ENCODE measurements at regions not wholly inside any gene's neighbourhood (a gene's known extent, or its start where the extent isn't known, plus 50 kb on each side); places are given as distances from the start of the nearest gene placed in this dataset.

DNA sequence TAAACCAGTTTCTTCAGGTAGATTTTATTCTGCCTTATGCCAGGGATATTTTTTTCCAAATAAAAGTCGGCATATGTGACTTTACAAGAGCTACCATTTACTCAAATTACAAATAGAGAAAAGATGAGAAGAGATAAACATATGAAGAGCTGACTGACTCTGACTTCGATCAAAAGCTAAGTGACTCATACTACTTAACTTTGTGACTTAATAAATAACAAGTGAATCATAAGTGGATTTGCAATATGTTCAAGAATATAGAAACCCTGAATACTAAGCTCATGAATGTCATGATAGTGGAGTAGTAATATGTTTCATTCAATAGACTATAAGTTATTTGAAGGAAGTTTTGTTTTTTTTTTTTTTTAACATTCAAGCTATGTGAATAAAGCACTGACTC is 130.5 kb upstream of the ANO3 start:
- TF ChIP-seq, protein P1, sequence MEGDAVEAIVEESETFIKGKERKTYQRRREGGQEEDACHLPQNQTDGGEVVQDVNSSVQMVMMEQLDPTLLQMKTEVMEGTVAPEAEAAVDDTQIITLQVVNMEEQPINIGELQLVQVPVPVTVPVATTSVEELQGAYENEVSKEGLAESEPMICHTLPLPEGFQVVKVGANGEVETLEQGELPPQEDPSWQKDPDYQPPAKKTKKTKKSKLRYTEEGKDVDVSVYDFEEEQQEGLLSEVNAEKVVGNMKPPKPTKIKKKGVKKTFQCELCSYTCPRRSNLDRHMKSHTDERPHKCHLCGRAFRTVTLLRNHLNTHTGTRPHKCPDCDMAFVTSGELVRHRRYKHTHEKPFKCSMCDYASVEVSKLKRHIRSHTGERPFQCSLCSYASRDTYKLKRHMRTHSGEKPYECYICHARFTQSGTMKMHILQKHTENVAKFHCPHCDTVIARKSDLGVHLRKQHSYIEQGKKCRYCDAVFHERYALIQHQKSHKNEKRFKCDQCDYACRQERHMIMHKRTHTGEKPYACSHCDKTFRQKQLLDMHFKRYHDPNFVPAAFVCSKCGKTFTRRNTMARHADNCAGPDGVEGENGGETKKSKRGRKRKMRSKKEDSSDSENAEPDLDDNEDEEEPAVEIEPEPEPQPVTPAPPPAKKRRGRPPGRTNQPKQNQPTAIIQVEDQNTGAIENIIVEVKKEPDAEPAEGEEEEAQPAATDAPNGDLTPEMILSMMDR (IDR thresholded peaks at IDR 0.05) = no peak
- TF ChIP-seq EP300 (IDR thresholded peaks at IDR 0.05) = no peak
- TF ChIP-seq POLR2AphosphoS5 (IDR thresholded peaks at IDR 0.05) = no peak
- no peak for TF ChIP-seq POLR2A (IDR thresholded peaks at IDR 0.05; ENCODE audit: low read depth)
- WGBS = 60% methylated on average over 2 of the region's 2 CpGs
- Histone ChIP-seq H3K4me3 (no peak overlapping the region), H3K9me3 (no peaks in the 10 kb centered on the region), H3K27me3 (no peaks in the 10 kb centered on the region), H3K27ac (replicated peaks in 1 of 4) (no peak overlapping the region), H3K4me1 (no peaks in the 10 kb centered on the region), H3K36me3 (no peaks in the 10 kb centered on the region)
- intact Hi-C loops (cut with DNase I) = no loop called here
- no peak for DNase-seq (ENCODE audit: extremely low spot score)

DNA sequence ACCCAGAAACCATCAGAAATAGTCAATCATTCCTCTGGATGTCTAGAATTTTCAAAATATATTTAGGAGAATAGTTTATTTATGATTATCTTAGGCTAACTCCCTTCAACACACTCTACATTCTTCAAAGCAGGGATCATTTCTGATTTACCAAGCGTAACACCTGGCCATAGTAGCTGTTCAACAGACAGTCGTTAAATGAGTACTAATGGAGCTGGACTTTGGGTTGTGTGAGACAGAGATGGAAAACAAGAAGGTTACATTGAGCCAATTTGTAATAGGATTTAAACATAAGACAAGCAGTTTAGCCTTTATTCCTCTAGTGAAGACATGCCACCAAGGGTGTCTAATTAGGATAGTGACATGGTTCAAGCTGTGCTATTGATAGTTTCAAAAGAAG is 129.2 kb upstream of the ANO3 start:
- Histone ChIP-seq H3K4me3 (no peak overlapping the region), H3K4me1 (no peaks in the 10 kb centered on the region), H3K9me3 (no peaks in the 10 kb centered on the region), H3K27ac (replicated peaks in 1 of 4) (no peak overlapping the region), H3K27me3 (no peaks in the 10 kb centered on the region), H3K36me3 (no peaks in the 10 kb centered on the region)
- intact Hi-C loops (cut with DNase I) = no loop called here
- DNase-seq (ENCODE audit: extremely low spot score) = no peak
- WGBS = 95% methylated on average over 2 of the region's 2 CpGs
- TF ChIP-seq POLR2AphosphoS5 (IDR thresholded peaks at IDR 0.05) (no peak), EP300 (IDR thresholded peaks at IDR 0.05) (no peak), POLR2A (IDR thresholded peaks at IDR 0.05; ENCODE audit: low read depth) (no peak)
- TF ChIP-seq, protein P1 (IDR thresholded peaks at IDR 0.05) = no peak

DNA sequence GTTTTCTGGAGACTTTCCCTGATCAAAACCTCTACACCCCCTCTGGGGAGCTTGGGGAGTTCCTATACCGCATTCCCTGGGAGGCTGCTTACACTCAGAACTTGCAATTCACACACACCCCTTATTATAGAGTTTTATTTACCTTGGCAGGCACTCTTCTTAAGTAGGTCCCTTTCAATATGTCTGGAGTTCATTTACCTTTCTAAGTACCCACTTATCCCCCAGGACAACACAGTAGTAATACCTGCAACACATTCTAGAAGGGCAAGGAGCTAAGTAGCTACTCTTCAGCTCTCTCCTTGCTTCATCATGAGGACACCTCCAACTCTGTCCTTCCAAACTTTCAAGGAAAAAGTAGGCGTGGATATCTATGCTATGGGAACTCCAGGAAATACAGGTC is 127.8 kb upstream of the ANO3 start:
- TF ChIP-seq, protein P1 (IDR thresholded peaks at IDR 0.05) = no peak
- TF ChIP-seq EP300 (IDR thresholded peaks at IDR 0.05) (no peak), POLR2AphosphoS5 (IDR thresholded peaks at IDR 0.05) (no peak), POLR2A (IDR thresholded peaks at IDR 0.05; ENCODE audit: low read depth) (no peak)
- intact Hi-C loops (cut with DNase I) = no loop called here

DNA sequence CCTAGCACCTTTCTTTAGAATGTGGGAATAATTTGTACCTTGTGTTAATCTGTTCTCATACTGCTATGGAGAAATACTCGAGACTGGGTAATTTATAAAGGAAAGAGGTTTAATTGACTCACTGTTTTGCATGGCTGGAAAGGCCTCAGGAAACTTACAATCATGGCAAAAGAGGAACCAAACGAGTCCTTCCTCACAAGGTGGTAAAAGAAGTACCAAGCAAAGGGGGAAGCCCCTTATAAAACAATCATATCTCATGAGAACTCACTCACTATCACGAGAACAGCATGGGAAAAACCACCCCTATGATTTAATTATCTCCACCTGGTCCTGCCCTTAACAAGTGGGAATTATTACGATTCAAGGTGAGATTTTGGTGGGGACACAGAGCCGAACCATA is 127.1 kb upstream of the ANO3 start:
- no peaks in the 10 kb centered on the region for H3K27me3 ChIP-seq
- intact Hi-C loops (cut with DNase I) = no loop called here
- H3K27ac ChIP-seq (replicated peaks in 1 of 4) = no peak overlapping the region
- TF ChIP-seq POLR2A (IDR thresholded peaks at IDR 0.05; ENCODE audit: low read depth) (no peak), POLR2AphosphoS5 (IDR thresholded peaks at IDR 0.05) (no peak), EP300 (IDR thresholded peaks at IDR 0.05) (no peak)
- TF ChIP-seq, protein P1 (IDR thresholded peaks at IDR 0.05) = no peak
- DNase-seq (ENCODE audit: extremely low spot score) = no peak
- H3K36me3 ChIP-seq = no peaks in the 10 kb centered on the region
- 77% methylated on average over 5 of the region's 5 CpGs for WGBS
- H3K4me3 ChIP-seq = no peak overlapping the region
- H3K4me1 ChIP-seq = no peaks in the 10 kb centered on the region
- H3K9me3 ChIP-seq = peaks cover 0 to under 1% (median 0%) of the 10 kb centered on the region in 4 donors

More for the DNA sequence above, 127.8 kb upstream of the ANO3 start:
- no peaks in the 10 kb centered on the region for H3K36me3 ChIP-seq
- no peaks in the 10 kb centered on the region for H3K27me3 ChIP-seq
- no peak overlapping the region for H3K27ac ChIP-seq (replicated peaks in 1 of 4)
- WGBS = 83% methylated on average over 2 of the region's 2 CpGs
- no peak for DNase-seq (ENCODE audit: extremely low spot score)
- H3K9me3 ChIP-seq = no peaks in the 10 kb centered on the region
- H3K4me3 ChIP-seq = no peak overlapping the region
- H3K4me1 ChIP-seq = no peaks in the 10 kb centered on the region
